HPDE6-E6E7 (cell line): ENCODE measurements at regions not wholly inside any gene's neighbourhood (a gene's known extent, or its start where the extent isn't known, plus 50 kb on each side); places are given as distances from the start of the nearest gene placed in this dataset.

Experiments used
- DNase-seq: peaks from one replicate; pipeline ENCODE4 v3.0.0; 2011; ENCODE audit warnings: missing footprints; ENCODE audit errors: extremely low spot score

DNA sequence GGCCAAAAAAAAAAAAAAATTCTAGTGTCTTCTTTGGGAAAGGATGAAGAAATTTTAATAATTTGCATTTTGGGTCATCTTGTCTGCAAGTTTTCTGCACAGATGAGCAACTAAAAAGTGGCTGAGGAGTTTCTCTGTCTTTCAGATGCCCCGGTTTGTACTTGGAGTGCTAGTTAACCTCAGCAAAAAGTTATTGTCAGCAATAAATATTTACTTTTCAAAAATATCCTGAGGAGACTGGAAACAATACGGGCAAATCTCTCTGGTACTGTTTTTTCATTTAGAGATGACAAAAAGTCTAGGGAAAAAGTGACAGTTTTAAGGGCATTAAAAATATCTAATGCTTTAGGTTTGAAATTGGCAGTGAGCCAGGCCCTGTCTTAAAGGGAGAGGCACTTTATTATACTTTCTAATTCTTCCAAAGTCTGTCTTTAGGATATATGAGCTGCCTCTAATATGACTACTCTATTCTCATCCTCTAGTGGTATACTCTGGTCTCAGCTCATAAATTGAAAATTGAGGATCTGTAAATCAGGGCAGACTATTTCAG is 436.0 kb upstream of the NR2F2 start:
- DNase-seq: no peak

DNA sequence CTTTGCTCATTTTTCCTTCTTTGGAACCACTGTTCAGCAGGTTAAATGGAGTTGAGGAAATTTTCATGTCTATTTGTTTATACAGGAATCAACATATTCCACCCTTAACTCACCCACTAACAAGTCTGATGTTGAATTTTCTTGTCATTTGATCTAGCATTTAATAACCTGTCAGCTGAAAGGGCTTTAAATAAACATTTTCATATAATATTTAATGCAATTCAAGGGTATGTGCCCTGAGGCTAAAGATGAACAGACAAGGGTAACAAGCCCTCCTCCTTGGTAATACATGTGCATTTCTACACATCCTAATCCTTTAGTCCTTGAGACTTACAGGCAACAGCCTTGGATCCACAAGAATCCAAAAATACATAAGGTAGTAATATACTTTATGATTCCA is 435.0 kb upstream of the NR2F2 start:
- DNase-seq: no peak

DNA sequence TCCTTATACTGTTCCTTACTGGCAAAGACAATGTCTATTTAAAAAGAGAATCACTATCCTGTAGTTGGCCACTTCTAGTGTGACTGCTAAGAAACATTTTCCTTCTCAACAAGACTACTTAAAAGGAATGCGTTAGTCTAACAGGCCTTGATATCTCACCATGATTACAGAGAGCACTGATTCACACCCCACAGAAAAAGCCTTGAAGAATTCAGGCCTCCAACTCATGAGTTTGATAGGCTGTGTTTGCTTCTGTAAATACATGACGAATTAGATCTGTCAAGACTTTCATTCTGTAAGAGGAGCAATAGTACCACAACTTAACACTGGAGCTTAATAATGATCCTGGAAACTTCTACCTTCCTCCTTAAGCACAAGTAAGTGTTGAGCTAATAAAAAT is 432.8 kb upstream of the NR2F2 start:
- no peak for DNase-seq

- DNase-seq: no peak
These were observed 431.7 kb upstream of the NR2F2 start for GRCh38 chr15:95898761-95899160.

DNA sequence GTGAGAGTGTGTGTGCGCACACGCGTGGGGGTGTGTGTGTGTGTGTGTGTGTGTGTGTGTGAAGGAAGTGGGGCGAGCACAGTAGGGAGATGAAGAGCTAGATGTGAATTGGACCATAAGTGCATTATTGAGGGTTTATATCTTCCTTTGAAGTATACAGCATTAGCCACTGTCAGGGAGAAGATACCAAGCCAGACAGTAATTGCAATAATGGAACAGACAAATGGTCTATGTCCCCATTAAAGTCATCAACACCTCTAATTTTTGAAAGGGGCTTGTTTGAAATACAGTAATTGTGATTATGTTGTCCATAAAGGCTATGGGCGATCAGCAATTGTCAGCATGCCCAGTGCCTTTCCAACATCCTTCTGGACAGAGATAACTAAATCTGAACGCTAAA is 429.2 kb upstream of the NR2F2 start:
- DNase-seq: no peak

DNA sequence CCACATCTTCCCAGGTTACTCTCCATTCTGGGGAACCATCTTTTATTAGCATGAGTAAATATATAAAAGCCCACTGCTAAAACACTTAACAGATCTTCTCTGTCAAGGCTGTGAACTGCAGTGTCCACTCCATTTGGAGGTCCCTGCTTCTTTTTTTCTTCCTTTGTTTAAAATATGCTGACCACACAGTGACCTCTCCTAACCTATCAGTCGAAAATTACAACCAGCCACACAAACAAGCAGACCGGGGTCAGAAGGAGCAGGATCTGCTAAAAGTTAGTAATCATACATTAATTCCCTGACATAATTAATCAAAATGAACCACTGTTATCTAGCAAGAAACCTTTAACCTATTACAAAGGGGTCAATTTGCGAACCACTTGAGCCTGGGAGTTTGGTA is 427.9 kb upstream of the NR2F2 start:
- DNase-seq: no peak

GRCh38 chr15:95903352-95903751 is 427.1 kb upstream of the NR2F2 start:
- DNase-seq: no peak

DNA sequence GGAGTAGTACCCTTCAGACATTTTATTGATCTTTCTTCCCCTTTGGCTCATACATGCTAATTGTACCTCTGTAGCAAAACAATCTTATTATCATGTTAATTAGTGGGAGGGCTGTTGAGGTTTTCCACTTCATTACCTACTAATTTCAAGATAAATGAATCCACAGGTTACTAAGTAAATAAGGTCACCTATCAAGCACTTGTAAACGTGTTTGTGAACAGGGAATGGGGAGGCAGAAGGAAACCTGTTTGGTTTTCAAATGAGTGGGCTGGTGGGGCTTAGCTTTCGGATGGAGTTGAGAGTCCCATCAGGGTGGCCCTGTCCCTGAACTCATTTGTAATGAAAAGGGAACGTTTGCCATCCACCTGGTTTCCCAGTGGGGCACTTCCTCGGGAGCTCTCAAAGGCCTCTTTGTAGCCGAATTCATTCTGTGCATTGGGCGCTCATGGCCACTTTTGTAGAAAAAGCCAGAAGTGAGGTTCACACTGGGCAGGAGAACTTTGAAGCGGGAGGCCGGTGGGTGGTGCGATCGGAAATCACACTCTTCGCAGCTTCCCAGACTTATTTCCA is 419.8 kb upstream of the NR2F2 start:
- no peak for DNase-seq

DNA sequence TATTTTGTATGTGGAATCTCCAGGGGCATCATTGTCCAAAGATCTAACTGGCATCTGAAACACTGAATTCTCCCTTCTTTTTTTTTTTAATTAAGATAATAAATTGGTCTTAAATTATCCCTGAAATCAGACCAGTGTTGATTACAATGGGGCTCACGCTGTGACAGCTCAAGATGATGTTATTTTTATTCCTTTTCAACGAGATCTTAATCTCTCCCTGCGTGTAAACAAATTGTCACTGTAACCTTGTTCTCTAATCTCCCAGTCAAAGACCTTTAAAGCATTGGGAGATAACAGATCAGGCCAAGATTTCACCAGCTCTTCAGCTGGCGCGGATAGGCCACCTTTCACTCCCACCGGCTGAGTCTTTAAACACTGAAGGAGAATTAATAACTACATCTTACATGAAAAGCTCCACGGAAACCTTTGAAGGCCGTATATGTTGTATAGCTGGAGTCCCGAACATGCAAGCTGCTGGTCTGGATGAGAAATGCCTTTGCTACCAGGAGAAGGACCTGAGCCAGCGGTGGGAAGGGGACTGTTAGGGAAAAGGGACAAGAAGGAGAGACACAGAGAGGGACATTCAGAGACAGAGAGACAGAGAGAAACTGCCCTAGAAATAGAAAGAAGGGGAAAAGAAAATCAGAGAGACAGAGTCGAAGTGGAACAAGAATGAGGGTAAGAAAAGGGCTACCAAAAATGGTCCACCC is 418.8 kb upstream of the NR2F2 start:
- no peak for DNase-seq

- DNase-seq: no peak
These were observed 418.2 kb upstream of the NR2F2 start for GRCh38 chr15:95912280-95912625.

DNA sequence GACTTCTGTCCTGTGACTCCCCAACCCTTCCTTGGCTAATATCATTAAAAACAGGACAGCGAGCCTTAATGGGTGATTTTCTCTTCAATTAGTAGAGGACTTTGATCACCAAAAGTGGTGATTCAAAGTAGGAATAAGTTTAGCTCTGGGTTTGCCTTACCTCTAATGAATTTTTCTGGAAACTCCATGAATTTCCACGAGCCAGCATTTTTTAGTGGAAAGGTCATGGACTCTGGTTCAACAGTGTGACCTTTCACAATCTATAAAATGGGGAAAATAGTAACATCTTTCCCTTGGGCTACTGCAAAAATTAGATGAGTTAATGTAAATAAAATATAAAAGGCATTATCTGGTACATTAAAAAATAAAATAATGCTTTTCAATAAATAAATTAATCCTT is 417.8 kb upstream of the NR2F2 start:
- DNase-seq: no peak

DNA sequence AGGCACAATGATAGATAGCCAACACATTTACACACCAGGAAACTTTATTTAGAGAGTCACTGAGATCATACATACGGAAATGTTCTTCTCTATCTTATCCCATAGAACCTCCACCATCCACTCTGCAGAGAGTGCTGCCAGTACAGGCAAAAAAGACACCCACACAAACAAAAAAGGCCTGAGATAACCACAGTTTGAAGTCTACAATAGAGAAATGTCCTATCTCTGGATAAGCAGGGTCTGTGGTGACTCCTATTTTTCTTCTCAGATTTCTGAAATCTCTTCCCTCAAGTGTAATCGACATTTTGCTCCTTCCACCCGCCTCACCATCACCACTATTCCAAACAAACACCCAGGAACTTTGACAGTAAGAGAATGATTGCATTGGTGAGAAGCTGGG is 413.9 kb upstream of the NR2F2 start:
- DNase-seq: no peak

GRCh38 chr15:95918525-95918924 is 412.0 kb upstream of the NR2F2 start:
- no peak for DNase-seq

- DNase-seq: no peak
These were observed 411.0 kb upstream of the NR2F2 start for GRCh38 chr15:95919460-95919859.

DNA sequence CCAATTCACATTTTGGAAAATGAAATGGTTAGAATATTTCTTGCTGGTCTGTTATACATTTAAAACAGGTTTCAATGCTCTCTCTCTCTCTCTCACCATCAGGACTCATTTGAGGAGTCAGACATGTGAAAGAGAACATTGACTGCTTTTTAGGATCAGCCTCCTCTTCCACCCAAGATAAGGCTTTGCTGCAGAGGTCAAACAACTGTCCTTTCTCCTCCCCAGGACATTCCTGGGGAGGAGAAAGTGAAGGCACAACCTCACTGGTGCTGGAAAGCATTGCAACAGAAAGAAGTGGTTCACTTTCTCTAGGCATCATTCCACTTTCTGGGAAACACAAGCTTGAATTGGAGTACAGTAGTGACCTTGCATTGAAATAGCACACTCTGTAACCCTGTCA is 409.1 kb upstream of the NR2F2 start:
- no peak for DNase-seq

GRCh38 chr15:95922431-95922830 is 408.1 kb upstream of the NR2F2 start:
- DNase-seq: no peak

GRCh38 chr15:95923792-95924191 is 406.7 kb upstream of the NR2F2 start:
- no peak for DNase-seq

- no peak for DNase-seq
These were observed 401.7 kb upstream of the NR2F2 start for GRCh38 chr15:95928822-95929221.

- DNase-seq: no peak
These were observed 401.2 kb upstream of the NR2F2 start for GRCh38 chr15:95929232-95929846.

GRCh38 chr15:95930659-95931375 is 399.7 kb upstream of the NR2F2 start:
- no peak for DNase-seq

- no peak for DNase-seq
These were observed 398.9 kb upstream of the NR2F2 start for GRCh38 chr15:95931619-95932018.

- no peak for DNase-seq
These were observed 398.4 kb upstream of the NR2F2 start for GRCh38 chr15:95932141-95932540.

DNA sequence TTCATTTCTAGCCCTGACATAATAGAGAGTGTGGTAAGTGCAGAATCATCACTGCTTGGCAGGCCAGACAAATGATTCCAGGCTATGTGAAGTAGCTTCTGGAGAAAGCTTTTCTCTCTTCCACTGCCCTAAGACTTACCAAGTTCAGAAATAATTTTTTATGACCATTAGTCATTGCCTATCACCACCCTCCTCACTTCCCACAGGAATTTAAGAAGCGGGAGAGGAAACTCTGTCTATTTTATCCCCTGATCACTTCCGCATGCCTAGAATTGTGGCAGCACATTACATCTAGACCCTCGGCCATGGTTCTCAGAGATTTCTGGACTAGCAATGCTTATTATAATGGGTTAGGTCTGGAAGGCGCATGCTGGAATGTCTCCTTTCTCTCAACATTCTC is 397.8 kb upstream of the NR2F2 start:
- DNase-seq: no peak
